ENCODE measurements at regions not wholly inside any gene's neighbourhood (a gene's known extent, or its start where the extent isn't known, plus 50 kb on each side); places are given as distances from the start of the nearest gene placed in this dataset.

- TF ChIP-seq CTCF (IDR thresholded peaks at IDR 0.05) (no peak), POLR2A (IDR thresholded peaks at IDR 0.05) (no peak)
Measured at GRCh38 chr14:61153914-61154545, 127.1 kb downstream of the TMEM30B start.
